ENCODE measurements at regions not wholly inside any gene's neighbourhood (a gene's known extent, or its start where the extent isn't known, plus 50 kb on each side); places are given as distances from the start of the nearest gene placed in this dataset.

- H3K9me3 ChIP-seq (replicated peaks; ENCODE audit: low read length), result no peaks in the 10 kb centered on the region
- peaks cover 39% of the 10 kb centered on the region for H3K27me3 ChIP-seq (ENCODE audit: control insufficient read depth, insufficient read depth, low read length)
- H3K4me2 ChIP-seq (ENCODE audit: low read length), result no peak overlapping the region
- no peak overlapping the region for H3K4me3 ChIP-seq (ENCODE audit: low read length)
- no peaks in the 10 kb centered on the region for H3K4me1 ChIP-seq (ENCODE audit: control insufficient read depth, insufficient read depth, low read length)
- no peak overlapping the region for H3K9ac ChIP-seq (ENCODE audit: low read depth, low read length)
- H3K36me3 ChIP-seq (ENCODE audit: insufficient read depth, low read length), result no peaks in the 10 kb centered on the region
Measured at GRCh38 chr9:134258332-134258731, 67.9 kb upstream of the RXRA start.

- Histone ChIP-seq H3K9me3 (replicated peaks; ENCODE audit: low read length) (no peaks in the 10 kb centered on the region), H3K36me3 (ENCODE audit: insufficient read depth, low read length) (no peaks in the 10 kb centered on the region), H3K4me3 (ENCODE audit: low read length) (no peak overlapping the region), H3K4me2 (ENCODE audit: low read length) (no peak overlapping the region), H3K4me1 (ENCODE audit: control insufficient read depth, insufficient read depth, low read length) (no peaks in the 10 kb centered on the region), H3K9ac (ENCODE audit: low read depth, low read length) (no peak overlapping the region), H3K27me3 (ENCODE audit: control insufficient read depth, insufficient read depth, low read length) (peaks cover 32% of the 10 kb centered on the region)
Measured at GRCh38 chr9:134258828-134259546, 67.3 kb upstream of the RXRA start.

- Histone ChIP-seq H3K27me3 (ENCODE audit: control insufficient read depth, insufficient read depth, low read length) (peaks cover 27% of the 10 kb centered on the region), H3K9me3 (replicated peaks; ENCODE audit: low read length) (no peaks in the 10 kb centered on the region), H3K4me2 (ENCODE audit: low read length) (no peak overlapping the region), H3K4me1 (ENCODE audit: control insufficient read depth, insufficient read depth, low read length) (no peaks in the 10 kb centered on the region), H3K4me3 (ENCODE audit: low read length) (no peak overlapping the region), H3K9ac (ENCODE audit: low read depth, low read length) (no peak overlapping the region), H3K36me3 (ENCODE audit: insufficient read depth, low read length) (no peaks in the 10 kb centered on the region)
Measured at GRCh38 chr9:134259708-134260107, 66.5 kb upstream of the RXRA start.

- no peak overlapping the region for H3K4me3 ChIP-seq (ENCODE audit: low read length)
- H3K27me3 ChIP-seq (ENCODE audit: control insufficient read depth, insufficient read depth, low read length), result peaks cover 38% of the 10 kb centered on the region
- no peak overlapping the region for H3K4me2 ChIP-seq (ENCODE audit: low read length)
- H3K9me3 ChIP-seq (replicated peaks; ENCODE audit: low read length), result no peaks in the 10 kb centered on the region
- H3K9ac ChIP-seq (ENCODE audit: low read depth, low read length), result no peak overlapping the region
- no peaks in the 10 kb centered on the region for H3K4me1 ChIP-seq (ENCODE audit: control insufficient read depth, insufficient read depth, low read length)
- H3K36me3 ChIP-seq (ENCODE audit: insufficient read depth, low read length), result no peaks in the 10 kb centered on the region
Measured at GRCh38 chr9:134260801-134261200, 65.5 kb upstream of the RXRA start.

GRCh38 chr9:134262035-134262434 lies 64.2 kb upstream of the RXRA start:
- H3K4me1 ChIP-seq (ENCODE audit: control insufficient read depth, insufficient read depth, low read length), result no peaks in the 10 kb centered on the region
- H3K27me3 ChIP-seq (ENCODE audit: control insufficient read depth, insufficient read depth, low read length), result peaks cover 51% of the 10 kb centered on the region
- H3K4me3 ChIP-seq (ENCODE audit: low read length), result no peak overlapping the region
- H3K4me2 ChIP-seq (ENCODE audit: low read length), result no peak overlapping the region
- H3K36me3 ChIP-seq (ENCODE audit: insufficient read depth, low read length), result no peaks in the 10 kb centered on the region
- H3K9ac ChIP-seq (ENCODE audit: low read depth, low read length), result no peak overlapping the region
- no peaks in the 10 kb centered on the region for H3K9me3 ChIP-seq (replicated peaks; ENCODE audit: low read length)

- Histone ChIP-seq H3K4me3 (ENCODE audit: low read length) (no peak overlapping the region), H3K4me1 (ENCODE audit: control insufficient read depth, insufficient read depth, low read length) (no peaks in the 10 kb centered on the region), H3K27me3 (ENCODE audit: control insufficient read depth, insufficient read depth, low read length) (peaks cover 52% of the 10 kb centered on the region), H3K4me2 (ENCODE audit: low read length) (no peak overlapping the region), H3K9me3 (replicated peaks; ENCODE audit: low read length) (no peaks in the 10 kb centered on the region), H3K9ac (ENCODE audit: low read depth, low read length) (no peak overlapping the region), H3K36me3 (ENCODE audit: insufficient read depth, low read length) (no peaks in the 10 kb centered on the region)
Measured at GRCh38 chr9:134263596-134263995, 62.7 kb upstream of the RXRA start.

GRCh38 chr9:134264169-134264568 lies 62.1 kb upstream of the RXRA start:
- no peaks in the 10 kb centered on the region for H3K4me1 ChIP-seq (ENCODE audit: control insufficient read depth, insufficient read depth, low read length)
- H3K9ac ChIP-seq (ENCODE audit: low read depth, low read length), result no peak overlapping the region
- no peaks in the 10 kb centered on the region for H3K9me3 ChIP-seq (replicated peaks; ENCODE audit: low read length)
- H3K4me3 ChIP-seq (ENCODE audit: low read length), result no peak overlapping the region
- H3K27me3 ChIP-seq (ENCODE audit: control insufficient read depth, insufficient read depth, low read length), result peaks cover 58% of the 10 kb centered on the region
- H3K36me3 ChIP-seq (ENCODE audit: insufficient read depth, low read length), result no peaks in the 10 kb centered on the region
- H3K4me2 ChIP-seq (ENCODE audit: low read length), result no peak overlapping the region

- no peak overlapping the region for H3K4me3 ChIP-seq (ENCODE audit: low read length)
- no peaks in the 10 kb centered on the region for H3K36me3 ChIP-seq (ENCODE audit: insufficient read depth, low read length)
- H3K27me3 ChIP-seq (ENCODE audit: control insufficient read depth, insufficient read depth, low read length), result peaks cover 67% of the 10 kb centered on the region
Measured at GRCh38 chr9:134265078-134265477, 61.2 kb upstream of the RXRA start.

GRCh38 chr9:134266418-134266817 lies 59.8 kb upstream of the RXRA start:
- Histone ChIP-seq H3K9me3 (replicated peaks; ENCODE audit: low read length) (no peaks in the 10 kb centered on the region), H3K4me2 (ENCODE audit: low read length) (no peak overlapping the region), H3K4me1 (ENCODE audit: control insufficient read depth, insufficient read depth, low read length) (no peaks in the 10 kb centered on the region), H3K36me3 (ENCODE audit: insufficient read depth, low read length) (no peaks in the 10 kb centered on the region), H3K9ac (ENCODE audit: low read depth, low read length) (no peak overlapping the region), H3K4me3 (ENCODE audit: low read length) (no peak overlapping the region), H3K27me3 (ENCODE audit: control insufficient read depth, insufficient read depth, low read length) (peaks cover 69% of the 10 kb centered on the region)

More at GRCh38 chr9:134265078-134265477, 61.2 kb upstream of the RXRA start:
- Histone ChIP-seq H3K4me2 (ENCODE audit: low read length) (no peak overlapping the region), H3K9me3 (replicated peaks; ENCODE audit: low read length) (no peaks in the 10 kb centered on the region), H3K4me1 (ENCODE audit: control insufficient read depth, insufficient read depth, low read length) (no peaks in the 10 kb centered on the region), H3K9ac (ENCODE audit: low read depth, low read length) (no peak overlapping the region)

GRCh38 chr9:134267305-134267880 lies 58.9 kb upstream of the RXRA start:
- Histone ChIP-seq H3K4me1 (ENCODE audit: control insufficient read depth, insufficient read depth, low read length) (no peaks in the 10 kb centered on the region), H3K36me3 (ENCODE audit: insufficient read depth, low read length) (no peaks in the 10 kb centered on the region), H3K4me2 (ENCODE audit: low read length) (no peak overlapping the region), H3K9ac (ENCODE audit: low read depth, low read length) (no peak overlapping the region), H3K4me3 (ENCODE audit: low read length) (no peak overlapping the region), H3K9me3 (replicated peaks; ENCODE audit: low read length) (no peaks in the 10 kb centered on the region), H3K27me3 (ENCODE audit: control insufficient read depth, insufficient read depth, low read length) (peaks cover 74% of the 10 kb centered on the region)

- H3K9ac ChIP-seq (ENCODE audit: low read depth, low read length), result no peak overlapping the region
- peaks cover 81% of the 10 kb centered on the region for H3K27me3 ChIP-seq (ENCODE audit: control insufficient read depth, insufficient read depth, low read length)
Measured at GRCh38 chr9:134267881-134268724, 58.2 kb upstream of the RXRA start.

More at GRCh38 chr9:134267881-134268724, 58.2 kb upstream of the RXRA start:
- Histone ChIP-seq H3K4me3 (ENCODE audit: low read length) (no peak overlapping the region), H3K36me3 (ENCODE audit: insufficient read depth, low read length) (no peaks in the 10 kb centered on the region), H3K4me1 (ENCODE audit: control insufficient read depth, insufficient read depth, low read length) (no peaks in the 10 kb centered on the region), H3K4me2 (ENCODE audit: low read length) (no peak overlapping the region), H3K9me3 (replicated peaks; ENCODE audit: low read length) (no peaks in the 10 kb centered on the region)
